ENCODE measurements at regions not wholly inside any gene's neighbourhood (a gene's known extent, or its start where the extent isn't known, plus 50 kb on each side); places are given as distances from the start of the nearest gene placed in this dataset.

- Histone ChIP-seq H4K91ac (replicated peaks; ENCODE audit: insufficient read length, low read length) (no peak overlapping the region), H3K18ac (ENCODE audit: extremely low read depth, low read length) (no peak overlapping the region), H2AK5ac (ENCODE audit: low read depth, low read length) (no peak overlapping the region), H2BK12ac (ENCODE audit: low read depth, low read length) (no peak overlapping the region; the same call in 1 of the 2 replicates), H3K23ac (ENCODE audit: insufficient read length) (no peak overlapping the region), H3K23me2 (ENCODE audit: low read depth, low read length) (peaks cover 2% of the 10 kb centered on the region; the same call in 1 of the 2 replicates), H4K20me1 (replicated peaks in 1 of 2; ENCODE audit: control insufficient read depth in 1 of 2, insufficient read depth in 2 of 2, low read length in 2 of 2) (no peaks in the 10 kb centered on the region), H2BK20ac (ENCODE audit: low read length) (peak overlapping the region; percentile 25; the same call in 1 of the 2 replicates), H3K4me2 (ENCODE audit: insufficient read depth in 1 of 2, low read depth in 2 of 2, low read length in 2 of 2) (no peak overlapping the region), H3K9ac (replicated peaks in 1 of 4; ENCODE audit: extremely low read depth in 1 of 4, low read depth in 3 of 4, low read length in 3 of 4) (no peak overlapping the region), H3K4ac (replicated peaks; ENCODE audit: insufficient read length, low read depth, low read length) (no peak overlapping the region), H4K5ac (ENCODE audit: insufficient read length, low read depth, low read length) (no peak overlapping the region), H3K4me1 (replicated peaks in 1 of 4; ENCODE audit: control insufficient read depth in 3 of 4, insufficient read depth in 4 of 4, low read length in 3 of 4) (peaks cover 0 to 6% (median 4%) of the 10 kb centered on the region in 4 experiments; a peak in 6 of 7 replicates), H3K9me3 (ENCODE audit: insufficient read depth in 2 of 2, low read depth in 1 of 2, low read length in 1 of 2) (no peaks in the 10 kb centered on the region), H2AFZ (ENCODE audit: low read length) (no peak overlapping the region), H3K56ac (replicated peaks; ENCODE audit: insufficient read length, low read depth, low read length) (no peak overlapping the region), H2BK120ac (replicated peaks; ENCODE audit: low read depth, low read length) (no peak overlapping the region), H3K4me3 (ENCODE audit: extremely low read depth in 1 of 4, insufficient read depth in 2 of 4, low read depth in 3 of 4, low read length in 4 of 4) (no peak overlapping the region), H3K27ac (ENCODE audit: low read depth, low read length) (no peak overlapping the region), H3K79me2 (ENCODE audit: control insufficient read depth in 1 of 2, insufficient read depth in 2 of 2, low read length in 2 of 2) (no peaks in the 10 kb centered on the region), H4K8ac (ENCODE audit: extremely low read depth, insufficient read depth, low read length) (no peak overlapping the region), H3K79me1 (ENCODE audit: low read depth, low read length) (no peaks in the 10 kb centered on the region), H2BK5ac (ENCODE audit: low read depth, low read length) (no peak overlapping the region), H2BK15ac (ENCODE audit: low read length) (no peak overlapping the region), H3K14ac (ENCODE audit: insufficient read length) (no peak overlapping the region), H3K27me3 (replicated peaks in 1 of 4; ENCODE audit: control insufficient read depth in 3 of 4, extremely low read depth in 1 of 4, insufficient read depth in 3 of 4, low read length in 3 of 4) (no peaks in the 10 kb centered on the region), H3K36me3 (ENCODE audit: control insufficient read depth in 2 of 4, insufficient read depth in 4 of 4, low read length in 3 of 4) (no peaks in the 10 kb centered on the region)
- POLR2A ChIA-PET (ENCODE audit: partially characterized antibody) = no interaction called here
- 86% methylated on average over 3 of the region's 3 CpGs; no CpG with 5 or more reads in 1 of the 2 experiments for WGBS, 2 experiments (ENCODE audit: extremely low coverage in 1 of 2, insufficient coverage in 1 of 2, insufficient read length in 1 of 2, insufficient replicate concordance in 2 of 2, low coverage in 1 of 2, low lambda C conversion rate in 2 of 2, missing lambda C conversion rate in 1 of 2)
- FAIRE-seq (no peak), DNase-seq (ENCODE audit: low read depth in 1 of 2, low spot score in 2 of 2) (no peak)
- CTCF ChIA-PET (ENCODE audit: partially characterized antibody) = interaction anchor here (0.7 to 2.5 kb wide), 9 partner anchors 9 to 400 kb away, joined by 3 to 10 read pairs (median 3); no protein-coding TSS in a partner anchor
- no peak for TF ChIP-seq KDM1A (IDR thresholded peaks at IDR 0.05; ENCODE audit: borderline replicate concordance, low read length)
- TF ChIP-seq NRF1 (IDR thresholded peaks at IDR 0.05; ENCODE audit: low read depth, low read length) = no peak
- TF ChIP-seq RAD21 (IDR thresholded peaks at IDR 0.05 in 1 of 2, conservative IDR thresholded peaks at IDR 0.05 in 1 of 2; ENCODE audit: low read depth in 2 of 2, low read length in 2 of 2) = no peak
- TF ChIP-seq CEBPB (IDR thresholded peaks at IDR 0.05; ENCODE audit: low read depth, low read length) = no peak
- no peak for TF ChIP-seq SP4 (IDR thresholded peaks at IDR 0.05; ENCODE audit: low read length)
- no peak for TF ChIP-seq HDAC6 (IDR thresholded peaks at IDR 0.05; ENCODE audit: low read depth, low read length)
- TF ChIP-seq CHD1 (IDR thresholded peaks at IDR 0.05; ENCODE audit: low read depth, low read length) = no peak
- no peak for TF ChIP-seq BRCA1 (IDR thresholded peaks at IDR 0.05; ENCODE audit: low read depth, low read length)
- no peak for TF ChIP-seq E2F6 (IDR thresholded peaks at IDR 0.05)
- TF ChIP-seq GABPA (IDR thresholded peaks at IDR 0.05; ENCODE audit: borderline replicate concordance, insufficient read depth, low read length) = no peak
- TF ChIP-seq RNF2 (IDR thresholded peaks at IDR 0.05; ENCODE audit: borderline replicate concordance, low read depth, low read length, missing control alignments, poor library complexity, severe bottlenecking) = no peak
- no peak for TF ChIP-seq ATF2 (IDR thresholded peaks at IDR 0.05; ENCODE audit: low read length)
Measured at GRCh38 chr6:40728643-40729042, 141.5 kb upstream of the LRFN2 start.
